ENCODE measurements at regions not wholly inside any gene's neighbourhood (a gene's known extent, or its start where the extent isn't known, plus 50 kb on each side); places are given as distances from the start of the nearest gene placed in this dataset.
"Not testable (repeated sequence)": the region's sequence is repeated elsewhere in the genome, so short reads cannot be mapped to it uniquely, and the experiment has no call there.

DNA sequence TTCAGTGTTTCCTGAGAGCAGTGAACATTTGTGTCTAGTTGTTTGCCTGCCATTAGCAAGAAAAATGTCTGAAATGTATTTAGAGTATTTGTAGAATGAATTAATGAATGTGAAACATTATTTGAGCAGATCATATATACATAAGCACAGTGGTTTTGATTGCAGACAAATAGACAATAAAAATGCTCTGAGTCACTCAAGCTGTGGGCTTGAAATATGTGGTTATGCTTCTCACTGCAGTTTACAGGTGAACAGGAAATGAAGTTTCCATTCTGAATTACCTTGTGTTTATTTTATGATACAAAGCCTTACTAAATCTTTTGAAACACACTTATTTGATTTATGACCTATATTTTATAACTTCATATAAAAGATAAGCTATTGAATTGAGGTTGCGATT lies 827.7 kb downstream of the TMTC2 start:
- DNase-seq, result no peak

DNA sequence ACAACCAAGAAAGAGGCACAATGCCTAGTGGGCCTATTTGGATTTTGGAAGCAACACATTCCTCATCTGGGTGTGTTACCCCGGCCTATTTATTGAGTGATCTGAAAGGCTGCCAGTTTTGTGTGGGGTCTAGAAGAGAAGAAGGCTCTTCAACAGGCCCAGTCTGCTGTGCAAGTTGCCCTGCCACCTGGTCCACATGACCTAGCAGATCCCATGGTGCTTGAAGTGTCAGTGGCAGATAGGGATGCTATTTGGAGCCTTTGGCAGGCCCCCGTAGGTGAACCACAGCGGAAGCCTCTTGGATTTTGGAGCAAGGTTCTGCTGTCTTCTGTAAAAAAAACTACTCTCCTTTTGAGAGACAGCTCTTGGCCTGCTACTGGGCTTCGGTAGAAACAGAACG lies 820.1 kb downstream of the TMTC2 start:
- DNase-seq, result no peak

DNA sequence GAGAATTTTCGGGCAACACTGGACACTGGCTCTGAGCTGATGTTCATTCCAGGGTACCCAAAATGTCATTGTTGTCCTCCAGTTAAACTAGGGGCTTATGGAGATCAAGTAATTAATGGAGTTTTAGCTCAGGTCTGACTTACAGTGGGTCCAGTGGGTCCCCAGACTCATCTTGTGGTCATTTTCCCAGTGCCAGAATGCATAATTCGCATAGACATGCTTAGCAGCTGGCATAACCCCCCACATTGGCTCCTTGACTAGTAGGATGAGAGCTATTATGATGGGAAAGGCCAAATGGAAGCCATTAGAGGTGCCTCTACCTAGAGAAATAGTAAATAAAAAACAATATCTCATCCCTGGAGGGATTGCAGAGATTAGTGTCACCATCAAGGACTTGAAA lies 818.9 kb downstream of the TMTC2 start:
- DNase-seq, result no peak

DNA sequence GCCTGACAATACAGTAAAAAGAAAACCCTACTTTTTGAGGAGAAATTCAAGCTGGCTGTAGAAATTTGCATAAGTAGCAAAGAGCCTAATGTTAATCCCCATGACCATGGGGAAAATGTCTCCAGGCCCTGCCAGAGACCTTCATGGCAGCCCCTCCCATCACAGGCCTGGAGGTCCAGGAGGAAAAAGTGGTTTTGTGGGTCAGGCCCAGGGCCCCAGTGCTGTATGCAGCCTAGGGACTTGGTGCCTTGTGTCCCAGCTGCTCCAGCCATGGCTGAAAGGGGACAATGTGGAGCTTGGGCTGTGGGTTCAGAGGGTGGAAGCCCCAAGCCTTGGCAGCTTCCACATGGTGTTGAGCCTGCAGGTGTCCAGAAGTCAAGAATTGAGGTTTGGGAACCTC lies 813.2 kb downstream of the TMTC2 start:
- DNase-seq, result not testable (repeated sequence)

DNA sequence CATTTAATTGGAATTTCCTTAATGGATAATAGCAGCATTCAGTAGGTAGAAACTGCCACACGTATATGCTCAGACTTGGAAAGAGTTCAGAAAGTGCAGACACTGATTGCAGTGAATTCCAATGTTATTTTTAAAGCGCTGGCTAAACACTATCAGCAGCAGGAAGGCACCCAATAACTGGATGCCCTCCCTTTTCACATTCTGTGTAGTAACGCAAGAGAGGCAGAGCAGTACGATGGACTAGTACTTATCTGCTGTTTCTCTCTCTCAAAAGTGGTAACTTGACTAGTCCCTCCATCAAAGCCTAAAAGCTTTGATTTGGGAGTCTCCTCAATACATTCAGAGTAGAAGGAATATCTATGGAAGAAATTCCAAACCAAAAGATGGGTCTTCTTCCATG lies 791.0 kb downstream of the TMTC2 start:
- no peak for DNase-seq

DNA sequence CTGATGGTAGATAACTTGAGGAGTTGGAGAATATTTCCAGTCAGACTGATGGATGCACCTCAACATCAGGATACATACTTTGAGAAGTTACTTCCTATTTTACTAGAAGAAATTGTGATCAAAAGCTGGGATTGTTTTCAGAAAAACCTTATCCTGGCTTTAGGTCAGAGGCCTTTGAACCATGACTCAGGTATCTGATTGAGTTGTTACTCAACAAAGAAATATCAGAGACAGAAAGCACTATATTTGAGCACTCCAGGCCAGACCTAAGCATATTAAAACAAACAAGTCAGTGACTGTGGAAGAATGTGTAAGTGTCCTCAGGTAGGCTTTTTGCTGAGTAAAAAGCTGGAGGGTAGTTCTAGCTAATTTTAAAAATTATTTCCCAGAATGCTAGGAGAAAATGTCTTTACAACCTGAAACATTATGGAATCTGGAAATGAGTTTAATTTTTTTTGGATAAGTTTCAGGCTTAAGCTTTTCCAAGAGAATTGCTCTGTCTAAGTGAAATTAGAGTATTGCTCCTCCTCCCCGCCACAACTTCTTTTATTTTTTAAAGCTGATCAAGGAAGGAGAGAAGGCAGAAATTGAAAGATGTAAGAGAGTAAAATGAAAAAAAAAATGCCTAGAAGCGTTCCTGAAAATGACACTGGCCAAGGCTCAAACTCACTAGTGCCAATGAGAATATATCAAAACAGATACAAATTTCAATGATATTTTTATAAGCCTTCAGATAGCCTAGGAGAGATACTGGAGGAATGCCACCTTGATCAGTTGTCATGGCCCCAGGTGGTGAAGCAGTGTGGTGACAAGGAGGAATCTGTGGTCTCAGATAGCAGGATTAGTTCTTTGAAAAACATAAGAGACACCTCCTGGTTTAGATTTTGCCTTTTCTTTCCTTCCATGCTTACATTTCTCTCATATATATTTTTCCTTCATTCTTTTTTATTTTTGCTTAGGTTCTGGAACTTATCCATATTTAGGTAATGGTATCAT lies 790.3 kb downstream of the TMTC2 start:
- DNase-seq, result no peak

DNA sequence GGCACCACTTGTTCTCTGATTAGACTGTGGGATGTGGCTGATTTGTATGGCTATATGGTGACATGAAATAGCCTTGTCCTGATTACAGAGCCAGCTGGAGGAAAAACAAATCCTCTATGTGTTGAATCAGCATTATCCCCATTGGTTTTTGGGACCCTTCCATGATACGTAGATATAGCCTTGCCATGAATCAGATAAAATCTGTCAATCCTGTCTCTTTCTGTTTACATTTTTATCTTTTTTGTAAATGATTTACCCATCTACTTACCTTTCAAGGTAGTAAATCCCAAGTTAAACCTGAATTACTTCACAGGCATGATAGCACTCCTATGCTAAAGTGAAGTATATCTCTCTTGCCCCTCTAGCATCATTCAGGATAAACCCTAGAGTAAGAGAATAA lies 789.3 kb downstream of the TMTC2 start:
- no peak for DNase-seq

DNA sequence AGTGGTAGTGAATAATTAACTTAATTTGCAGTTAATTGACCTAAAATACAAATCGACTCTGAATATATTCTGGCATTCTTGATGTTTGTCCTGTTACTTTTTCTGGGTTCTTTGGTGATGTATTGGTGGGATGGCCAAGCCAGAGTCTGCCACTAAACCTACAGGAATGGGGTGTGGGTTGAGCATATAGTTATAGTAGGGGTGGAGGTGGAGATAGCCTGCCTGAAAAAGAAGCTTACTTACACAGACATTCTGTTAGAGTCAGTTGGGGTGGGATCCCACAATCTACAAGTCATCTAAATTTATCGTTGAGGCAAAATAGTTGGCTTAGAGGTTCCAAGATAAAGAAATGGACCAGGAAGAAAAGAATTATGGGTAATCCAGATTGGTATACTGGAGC lies 787.7 kb downstream of the TMTC2 start:
- no peak for DNase-seq

DNA sequence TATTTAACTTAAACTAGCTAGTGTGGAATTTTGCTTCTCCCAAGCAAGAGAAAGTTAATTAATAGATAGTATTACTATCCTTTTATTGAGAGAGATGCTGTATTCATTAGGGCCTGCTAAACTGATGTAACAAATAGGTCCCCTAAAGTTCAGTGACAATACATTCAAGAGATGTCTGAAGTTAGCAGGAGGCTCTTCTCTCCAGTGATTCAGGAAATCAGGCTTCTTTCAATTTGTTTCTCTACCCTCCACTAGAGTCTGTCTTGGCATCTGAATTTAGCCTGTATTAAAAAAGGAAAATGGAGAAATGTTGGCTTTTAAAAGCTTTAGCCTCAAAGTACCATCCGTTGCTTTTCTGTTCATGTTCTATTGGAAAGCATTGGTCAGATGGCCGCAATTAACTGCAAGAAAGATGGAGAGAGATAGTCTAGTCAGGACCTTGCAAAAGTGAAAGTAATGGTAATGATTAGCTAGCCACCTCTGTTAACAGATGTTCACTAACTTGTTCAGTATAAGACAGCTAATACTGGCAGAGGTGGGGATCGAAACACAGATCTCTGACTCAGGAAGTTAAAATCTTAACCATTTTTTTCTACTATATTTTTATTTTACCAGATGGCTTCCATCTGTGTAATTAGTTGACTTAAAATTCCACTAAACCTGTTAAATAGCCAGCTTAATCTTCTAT lies 786.8 kb downstream of the TMTC2 start:
- DNase-seq, result no peak

DNA sequence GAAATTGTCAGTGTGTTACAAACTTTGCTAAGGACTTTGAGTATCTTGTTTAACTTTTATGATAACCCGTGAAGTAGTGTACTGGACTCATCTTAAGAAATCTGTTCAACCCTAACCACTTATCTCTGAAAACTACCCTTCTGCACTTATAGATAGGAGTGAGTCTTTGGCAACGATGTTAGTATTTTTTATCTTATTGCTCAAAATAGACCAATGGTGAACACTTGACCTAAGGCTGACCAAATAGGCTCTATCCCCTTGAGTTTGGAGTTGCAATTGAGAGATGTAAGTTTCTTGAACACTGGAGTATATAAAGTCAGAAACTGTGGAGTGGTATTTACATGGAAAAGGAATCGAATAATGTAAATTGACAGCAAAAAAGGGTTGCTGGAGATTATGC lies 786.1 kb downstream of the TMTC2 start:
- no peak for DNase-seq

DNA sequence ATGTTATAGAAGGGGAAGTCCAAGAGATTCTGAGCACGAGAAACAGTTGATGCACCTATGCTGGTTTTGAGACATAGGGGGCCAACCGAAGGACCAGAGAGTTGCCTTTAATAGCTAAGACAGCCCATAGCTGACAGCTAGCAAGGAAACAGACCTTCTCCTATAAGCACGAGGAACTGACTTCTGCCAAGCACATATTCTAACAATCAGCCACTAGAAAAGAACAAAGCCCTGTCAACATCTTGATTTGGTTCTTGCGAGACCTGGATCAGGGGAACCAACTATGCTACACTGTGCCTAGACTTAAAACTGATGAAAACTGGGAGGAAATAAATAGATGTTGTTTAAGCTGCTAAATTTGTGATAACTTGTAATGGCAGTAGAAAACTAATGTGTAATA lies 785.6 kb downstream of the TMTC2 start:
- DNase-seq, result no peak

DNA sequence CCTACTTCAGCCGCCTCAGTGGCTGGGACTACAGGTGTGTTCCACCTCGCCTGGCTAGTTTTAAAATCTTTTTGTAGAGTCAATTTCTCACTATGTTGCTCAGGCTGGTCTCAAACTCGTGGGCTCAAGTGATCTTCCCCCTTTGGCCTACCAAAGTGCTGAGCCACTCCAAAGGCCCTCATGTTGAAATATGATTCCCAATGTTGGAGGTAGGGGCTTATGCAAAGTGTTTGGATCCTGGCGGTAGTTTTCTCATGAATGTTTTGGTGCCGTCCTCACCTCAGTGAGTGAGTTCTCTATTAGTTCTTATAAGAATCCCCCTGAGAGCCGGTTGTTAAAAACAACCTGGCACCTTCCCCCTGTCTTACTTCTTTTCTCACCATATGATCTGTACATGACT lies 784.6 kb downstream of the TMTC2 start:
- no peak for DNase-seq

DNA sequence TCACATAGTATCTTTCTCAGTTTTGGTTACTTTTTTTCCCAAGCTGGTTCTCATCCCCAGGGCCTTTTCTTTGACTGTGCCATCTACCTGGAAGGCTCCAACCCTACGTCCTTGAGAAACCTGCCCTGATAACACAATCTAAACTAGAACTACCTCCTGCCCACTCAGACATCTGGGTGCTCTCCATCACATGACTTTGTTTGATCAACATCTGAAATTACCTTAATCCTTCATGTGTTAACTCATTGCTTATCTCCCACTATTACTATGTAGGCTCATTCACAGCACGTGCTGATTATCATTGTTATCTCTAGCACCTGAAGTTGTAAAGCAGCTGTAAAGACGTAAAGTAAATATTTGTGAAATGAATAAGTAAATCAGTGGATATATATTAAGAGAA lies 784.0 kb downstream of the TMTC2 start:
- no peak for DNase-seq

DNA sequence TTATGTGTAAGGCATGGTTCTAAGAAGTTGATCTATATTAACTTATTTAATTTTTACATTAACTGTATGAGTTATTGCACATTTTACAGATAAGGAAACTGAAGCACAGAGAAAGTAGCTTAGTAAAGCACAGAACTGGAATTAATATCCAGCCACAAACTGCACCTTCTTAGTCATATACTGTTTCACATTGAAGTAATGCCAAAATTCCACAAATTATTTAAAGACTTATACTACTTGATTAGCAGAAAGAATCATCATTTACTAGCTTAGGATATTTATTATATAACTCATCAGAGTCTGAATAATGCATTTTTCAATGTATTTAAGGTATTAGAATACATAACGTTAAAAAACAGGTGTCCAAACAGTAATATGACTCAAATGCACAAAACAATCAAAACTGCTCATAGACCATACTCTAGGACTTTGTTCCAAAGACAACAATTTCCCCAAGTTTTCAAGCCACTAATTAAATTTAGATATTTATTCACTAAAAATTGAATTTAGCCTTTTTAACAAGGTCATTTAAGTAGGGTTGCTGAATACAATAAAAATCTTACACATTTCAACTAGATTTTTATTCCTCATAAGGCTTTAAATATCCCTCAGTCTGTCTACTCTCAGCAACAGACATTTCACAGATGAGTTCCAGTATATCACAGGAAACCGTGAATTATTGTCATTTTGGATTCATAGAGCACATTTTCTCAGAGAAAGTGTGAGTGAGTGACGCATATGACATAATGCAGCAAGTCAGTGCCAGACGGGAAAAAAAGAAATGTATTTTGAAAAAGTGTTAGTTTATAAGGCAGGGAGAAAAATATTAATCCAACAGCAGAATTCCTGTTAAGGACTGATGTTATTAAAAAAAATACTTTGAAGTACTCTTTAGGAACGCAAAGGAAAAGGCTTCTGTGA lies 782.5 kb downstream of the TMTC2 start:
- no peak for DNase-seq

DNA sequence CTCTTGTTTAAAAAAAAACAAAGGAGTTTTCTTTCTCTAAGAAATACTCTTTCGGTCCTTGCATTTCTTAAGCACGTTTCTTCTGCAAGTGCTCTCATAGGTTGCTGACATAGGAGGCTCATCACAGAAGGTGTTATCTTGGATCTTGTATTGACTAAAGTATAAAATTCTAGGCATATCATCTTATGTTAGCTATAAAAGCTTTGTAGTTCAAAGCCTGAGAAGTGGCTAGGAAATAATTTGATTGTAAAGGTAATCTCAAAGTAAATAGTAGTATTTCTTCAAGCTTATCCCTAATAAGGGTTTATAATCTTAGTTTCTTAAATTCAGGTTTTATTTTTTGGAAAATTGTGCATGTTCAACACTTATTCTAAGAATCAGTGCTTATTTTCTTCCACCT lies 778.9 kb downstream of the TMTC2 start:
- no peak for DNase-seq

DNA sequence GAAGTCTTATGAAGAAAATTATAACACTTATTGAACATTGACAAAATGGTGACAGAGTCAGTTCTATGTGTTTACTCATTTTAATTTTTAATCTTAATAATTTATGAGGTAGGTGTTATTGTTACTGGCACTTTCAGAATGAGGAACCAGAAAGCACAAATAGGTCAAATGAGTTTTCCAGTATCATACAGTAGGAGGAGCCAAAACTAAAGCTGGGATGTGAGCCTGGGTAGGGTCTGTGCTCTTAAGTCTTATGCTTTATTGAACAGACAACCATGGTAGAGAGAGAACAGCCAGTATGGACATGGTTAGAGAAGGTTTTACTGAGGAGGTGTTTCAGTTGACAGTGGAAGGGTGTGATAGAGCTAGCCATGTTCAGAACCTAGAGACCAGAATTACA lies 775.7 kb downstream of the TMTC2 start:
- no peak for DNase-seq

DNA sequence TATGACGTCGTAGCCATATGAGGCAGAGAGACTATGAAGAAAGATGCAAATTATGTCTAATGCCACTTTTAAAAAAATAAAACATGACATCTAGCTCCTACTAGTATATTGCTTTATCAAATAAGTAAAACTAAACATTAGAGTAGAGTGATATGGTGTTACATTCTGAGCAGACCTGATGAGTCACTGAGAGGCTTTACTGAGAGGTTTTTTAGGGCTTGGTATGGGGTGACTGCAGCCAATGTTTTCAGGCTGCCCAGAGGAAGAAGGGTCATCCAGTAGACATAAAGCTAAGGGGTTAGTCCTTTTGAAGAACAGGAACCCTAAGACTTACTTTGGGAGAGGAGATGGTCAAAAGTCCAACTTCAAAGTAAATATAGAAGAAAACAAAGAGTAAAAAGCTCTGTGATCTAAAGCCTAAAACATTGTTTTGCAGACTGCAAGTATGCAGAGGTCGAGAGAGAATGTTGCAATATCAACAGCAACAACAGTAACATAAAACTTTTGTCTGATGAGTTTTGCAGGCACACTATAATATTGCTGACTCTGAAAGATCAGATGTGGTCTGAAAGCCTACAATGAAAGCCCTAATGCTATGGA lies 774.7 kb downstream of the TMTC2 start:
- DNase-seq, result no peak

DNA sequence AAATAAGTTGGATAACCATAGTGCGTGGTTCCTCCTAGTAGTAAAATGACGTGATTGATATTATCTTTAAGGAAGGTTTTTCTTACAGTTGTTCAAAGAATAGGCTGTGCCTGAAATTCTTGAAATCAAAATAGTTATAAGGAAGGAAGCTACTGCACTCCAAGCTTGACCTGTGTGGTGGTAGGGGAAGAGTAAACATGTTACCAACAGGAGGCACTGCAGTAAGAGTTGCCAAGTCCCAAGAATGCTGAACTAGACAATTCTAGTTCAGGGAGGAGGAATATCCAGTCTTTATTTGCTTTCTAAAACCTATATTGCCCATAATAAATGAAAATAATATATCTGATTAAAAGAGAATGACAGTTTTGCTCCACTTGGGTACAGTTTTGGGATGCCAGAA lies 764.5 kb downstream of the TMTC2 start:
- DNase-seq, result no peak

DNA sequence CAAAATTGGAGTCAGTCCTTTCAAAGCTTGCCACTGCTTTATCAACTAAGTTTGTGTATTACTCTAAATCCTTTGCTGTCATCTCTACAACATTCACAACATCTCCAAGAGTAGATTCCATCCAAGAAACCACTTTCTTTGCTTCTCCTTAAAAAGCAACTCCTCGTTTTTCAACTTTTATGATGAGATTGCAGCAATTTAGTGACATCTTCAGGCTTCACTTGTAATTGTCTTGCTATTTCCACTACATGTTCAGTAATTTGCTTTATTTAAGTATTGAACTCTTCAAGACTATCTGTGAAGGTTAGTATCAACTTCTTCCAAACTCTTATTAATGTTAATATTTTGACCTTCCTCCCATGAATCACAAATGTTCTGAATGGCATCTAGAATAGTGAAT lies 747.9 kb downstream of the TMTC2 start:
- no peak for DNase-seq

DNA sequence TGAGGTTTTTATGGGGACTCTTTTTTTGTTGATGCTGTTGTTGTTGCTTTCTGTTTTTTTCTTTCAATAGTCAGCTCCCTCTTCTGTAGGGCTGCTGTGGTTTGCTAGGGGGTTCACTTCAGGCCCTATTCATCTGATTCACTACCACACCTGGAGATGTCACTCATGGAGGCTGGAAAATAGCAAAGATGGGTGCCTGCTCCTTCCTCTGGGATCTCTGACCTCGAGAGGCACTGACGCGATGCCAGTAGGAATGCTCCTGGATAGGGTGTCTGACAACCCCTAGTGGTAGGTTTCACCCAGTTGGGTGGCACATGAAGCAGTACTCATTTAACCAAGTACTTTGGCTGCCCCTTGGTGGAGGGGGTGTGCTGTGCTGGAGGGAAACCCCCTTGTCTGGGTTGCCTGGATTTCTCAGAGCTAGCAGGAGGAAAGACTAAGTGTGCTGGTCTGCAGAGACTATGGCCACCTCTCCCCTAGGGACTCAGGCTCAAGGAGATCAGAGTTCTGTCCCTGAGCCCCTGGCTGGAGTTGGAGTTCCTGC lies 745.5 kb downstream of the TMTC2 start:
- no peak for DNase-seq

DNA sequence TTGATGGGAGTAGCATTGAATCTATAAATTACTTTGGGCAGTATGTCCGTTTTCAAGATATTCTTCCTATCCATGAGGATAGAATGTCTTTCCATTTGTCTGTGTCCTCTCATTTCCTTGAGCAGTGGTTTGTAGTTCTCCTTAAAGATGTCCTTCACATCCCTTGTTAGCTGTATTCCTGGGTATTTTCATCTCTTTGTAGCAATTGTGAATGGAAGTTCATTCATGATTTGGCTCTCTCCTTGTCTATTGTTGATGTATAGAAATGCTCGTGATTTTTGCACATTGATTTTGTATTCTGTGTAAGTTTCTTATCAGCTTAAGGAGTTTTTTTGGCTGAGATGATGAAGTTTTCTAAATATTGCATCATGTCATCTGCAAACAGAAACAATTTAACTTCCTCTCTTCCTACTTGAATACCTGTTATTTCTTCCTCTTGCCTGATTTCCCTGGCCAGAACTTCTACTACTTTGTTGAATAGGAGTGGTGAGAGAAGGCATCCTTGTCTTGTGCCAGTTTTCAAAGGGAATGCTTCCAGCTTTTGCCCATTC lies 741.0 kb downstream of the TMTC2 start:
- DNase-seq, result not testable (repeated sequence)

DNA sequence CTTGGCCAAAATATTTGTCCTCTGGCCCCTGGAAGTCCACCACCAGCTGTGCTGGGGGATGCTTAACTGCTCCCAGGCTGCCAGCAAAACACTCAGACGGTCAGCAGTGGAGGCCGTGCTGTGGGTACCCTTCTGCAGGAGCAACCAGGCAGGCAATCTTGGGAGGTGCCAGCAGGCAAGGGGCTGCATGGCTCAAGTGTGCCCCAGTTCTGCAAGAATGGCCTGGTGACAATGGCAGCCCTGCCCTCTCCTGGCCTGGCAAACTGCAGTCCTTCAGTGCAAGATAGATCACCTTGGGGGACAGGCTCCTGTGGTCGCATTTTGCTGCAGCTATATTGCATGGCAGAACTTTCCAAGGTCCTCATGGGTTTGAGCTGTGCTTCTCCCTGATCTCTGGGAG lies 728.3 kb downstream of the TMTC2 start:
- DNase-seq, result no peak
